C4-2B (cell line): ENCODE measurements at regions not wholly inside any gene's neighbourhood (a gene's known extent, or its start where the extent isn't known, plus 50 kb on each side); places are given as distances from the start of the nearest gene placed in this dataset.

Source experiments
- H3K27ac ChIP-seq: fragments of 450-650 bp; 2 replicates; pipeline ENCODE4 v1.5.1; 2017
- CTCF ChIP-seq: fragments of 450-650 bp; conservative IDR thresholded peaks from 2 replicates; pipeline ENCODE4 v1.5.1; 2017; ENCODE audit warnings: mild to moderate bottlenecking
- ZFX ChIP-seq: fragments of 450-650 bp; IDR thresholded peaks from 2 replicates; pipeline ENCODE4 v1.6.1; 2017

- TF ChIP-seq CTCF (no peak), ZFX (no peak)
- H3K27ac ChIP-seq = no peak overlapping the region
Measured at GRCh38 chr2:16154501-16155280, 214.3 kb downstream of the MYCN start.

DNA sequence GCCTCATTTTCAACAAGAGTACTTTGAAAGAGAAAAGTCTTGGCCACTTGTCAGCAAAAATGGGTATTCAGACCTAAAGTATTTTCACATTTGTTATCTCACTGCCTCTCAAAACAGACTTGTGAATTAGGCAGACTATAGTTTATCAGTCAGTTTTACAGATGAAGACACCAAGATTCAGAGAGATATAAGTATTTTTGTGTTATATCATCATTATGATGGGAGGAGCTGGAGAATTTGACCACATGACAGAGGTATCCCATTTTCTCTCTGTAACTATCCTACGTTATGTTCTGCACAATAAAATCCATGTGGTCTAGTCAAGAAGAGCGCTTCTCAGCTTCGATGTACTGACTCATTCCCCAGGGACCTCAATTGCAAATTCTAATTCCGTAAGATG is 213.7 kb downstream of the MYCN start:
- TF ChIP-seq ZFX (no peak), CTCF (no peak)
- H3K27ac ChIP-seq = no peak overlapping the region

DNA sequence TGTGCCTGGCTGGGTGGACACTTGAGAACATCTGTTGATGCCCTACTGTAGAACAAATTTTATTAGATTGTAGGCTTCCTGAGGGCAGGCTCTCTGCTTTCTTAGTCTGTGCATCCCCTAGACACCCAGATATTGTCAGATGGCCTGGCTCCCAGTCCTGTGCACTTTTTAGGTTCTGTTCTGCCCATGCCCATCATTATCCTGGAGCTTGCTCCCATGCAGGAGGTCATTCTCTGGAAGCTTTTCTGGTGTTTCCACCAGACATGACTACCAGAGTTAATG is 213.3 kb downstream of the MYCN start:
- TF ChIP-seq ZFX (no peak), CTCF (no peak)
- no peak overlapping the region for H3K27ac ChIP-seq

DNA sequence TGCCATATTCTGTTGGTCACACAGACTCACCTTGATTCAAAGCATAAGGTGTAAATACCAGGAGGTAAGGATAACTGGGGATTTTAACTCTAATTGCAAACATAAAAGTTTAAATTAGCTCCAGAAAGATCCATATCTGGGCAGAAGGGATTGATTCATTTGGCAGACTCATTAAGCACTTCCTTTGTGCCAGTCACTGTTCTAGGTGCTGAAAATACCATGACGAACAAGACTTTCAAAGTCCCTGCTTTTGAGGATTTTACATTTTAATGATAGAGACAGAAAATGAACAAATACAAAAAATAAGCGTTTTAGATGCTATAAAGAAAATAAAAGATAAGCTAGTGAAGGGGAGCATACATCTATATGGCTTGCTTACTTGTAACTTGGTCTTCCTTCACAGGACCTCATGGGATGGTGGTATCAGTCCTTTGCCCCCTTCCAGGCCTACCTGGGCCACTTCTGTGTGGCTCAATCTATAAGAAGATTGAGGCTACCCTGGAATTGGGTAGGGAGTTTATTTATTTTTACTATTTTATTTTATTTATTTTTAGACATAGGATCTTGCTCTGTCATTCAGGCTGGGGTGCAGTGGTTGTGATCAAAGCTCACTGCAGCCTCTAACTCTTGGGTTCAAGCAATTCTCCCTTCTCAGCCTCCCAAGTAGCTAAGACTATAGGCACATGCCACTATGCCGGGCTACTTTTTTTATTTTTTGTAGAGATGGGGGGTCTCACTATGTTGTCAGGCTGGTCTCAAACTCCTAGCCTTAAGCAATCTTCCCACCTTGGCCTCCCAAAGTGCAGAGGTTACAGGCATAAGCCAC is 212.8 kb downstream of the MYCN start:
- TF ChIP-seq ZFX (no peak), CTCF (no peak)

GRCh38 chr2:16152071-16152927 is 211.9 kb downstream of the MYCN start:
- TF ChIP-seq CTCF (no peak), ZFX (no peak)
- H3K27ac ChIP-seq = no peak overlapping the region

More for the DNA sequence above, 212.8 kb downstream of the MYCN start:
- no peak overlapping the region for H3K27ac ChIP-seq

- no peak overlapping the region for H3K27ac ChIP-seq
- no peak for TF ChIP-seq CTCF
- no peak for TF ChIP-seq ZFX
Measured at GRCh38 chr2:16151651-16152050, 211.3 kb downstream of the MYCN start.

GRCh38 chr2:16151281-16151570 is 210.9 kb downstream of the MYCN start:
- TF ChIP-seq ZFX = no peak
- no peak for TF ChIP-seq CTCF

More at GRCh38 chr2:16151281-16151570, 210.9 kb downstream of the MYCN start:
- H3K27ac ChIP-seq = no peak overlapping the region
